ENCODE measurements at regions not wholly inside any gene's neighbourhood (a gene's known extent, or its start where the extent isn't known, plus 50 kb on each side); places are given as distances from the start of the nearest gene placed in this dataset.

- TF ChIP-seq CTCF (IDR thresholded peaks at IDR 0.05; ENCODE audit: low read depth, low read length, poor library complexity, severe bottlenecking): no peak
- no peak for TF ChIP-seq EZH2phosphoT487 (IDR thresholded peaks at IDR 0.05; ENCODE audit: borderline replicate concordance, low read length)
These were observed 81.3 kb upstream of the ATP10A start for GRCh38 chr15:25944386-25944785.
